ENCODE measurements at regions not wholly inside any gene's neighbourhood (a gene's known extent, or its start where the extent isn't known, plus 50 kb on each side); places are given as distances from the start of the nearest gene placed in this dataset.

DNA sequence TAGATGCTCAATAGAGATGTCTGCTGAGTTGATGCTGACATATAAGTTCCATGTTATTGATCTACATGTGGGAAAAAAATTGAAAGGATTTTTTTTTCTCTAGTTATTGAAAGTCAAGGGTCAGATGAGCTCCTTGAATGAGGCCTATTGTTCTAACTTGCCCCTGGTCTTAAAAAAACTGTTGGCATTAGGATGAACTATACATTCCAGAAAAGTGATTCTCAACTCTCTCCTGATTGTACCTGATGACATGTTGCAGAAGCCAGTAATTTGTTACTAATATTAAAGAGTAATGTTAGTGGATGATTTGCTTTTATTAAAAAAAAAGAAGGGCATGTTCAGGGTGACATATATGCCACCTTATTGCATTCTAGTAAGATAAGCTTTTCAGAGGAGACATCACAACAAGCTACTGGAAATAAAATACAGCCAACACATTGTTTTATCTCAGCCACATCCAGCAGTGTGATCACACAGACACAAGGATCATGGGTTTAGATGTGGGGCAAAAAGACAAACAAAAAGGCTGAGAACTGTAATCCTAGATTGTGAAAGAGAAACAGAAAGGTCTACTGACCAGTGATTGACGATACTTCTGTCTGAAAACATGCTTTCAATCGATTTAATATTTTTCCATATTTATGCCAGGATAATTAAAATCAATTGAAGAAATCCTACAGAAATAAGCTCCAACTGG is 1314.1 kb upstream of the C9orf72 start:
- TF ChIP-seq, protein P1, sequence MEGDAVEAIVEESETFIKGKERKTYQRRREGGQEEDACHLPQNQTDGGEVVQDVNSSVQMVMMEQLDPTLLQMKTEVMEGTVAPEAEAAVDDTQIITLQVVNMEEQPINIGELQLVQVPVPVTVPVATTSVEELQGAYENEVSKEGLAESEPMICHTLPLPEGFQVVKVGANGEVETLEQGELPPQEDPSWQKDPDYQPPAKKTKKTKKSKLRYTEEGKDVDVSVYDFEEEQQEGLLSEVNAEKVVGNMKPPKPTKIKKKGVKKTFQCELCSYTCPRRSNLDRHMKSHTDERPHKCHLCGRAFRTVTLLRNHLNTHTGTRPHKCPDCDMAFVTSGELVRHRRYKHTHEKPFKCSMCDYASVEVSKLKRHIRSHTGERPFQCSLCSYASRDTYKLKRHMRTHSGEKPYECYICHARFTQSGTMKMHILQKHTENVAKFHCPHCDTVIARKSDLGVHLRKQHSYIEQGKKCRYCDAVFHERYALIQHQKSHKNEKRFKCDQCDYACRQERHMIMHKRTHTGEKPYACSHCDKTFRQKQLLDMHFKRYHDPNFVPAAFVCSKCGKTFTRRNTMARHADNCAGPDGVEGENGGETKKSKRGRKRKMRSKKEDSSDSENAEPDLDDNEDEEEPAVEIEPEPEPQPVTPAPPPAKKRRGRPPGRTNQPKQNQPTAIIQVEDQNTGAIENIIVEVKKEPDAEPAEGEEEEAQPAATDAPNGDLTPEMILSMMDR (IDR thresholded peaks at IDR 0.05; ENCODE audit: low read length), result no peak
- no peak for TF ChIP-seq EZH2 (IDR thresholded peaks at IDR 0.05; ENCODE audit: borderline replicate concordance, low read length)
